IPS-15b (cell line): ENCODE measurements at regions not wholly inside any gene's neighbourhood (a gene's known extent, or its start where the extent isn't known, plus 50 kb on each side); places are given as distances from the start of the nearest gene placed in this dataset.

ENCODE experiments used
- H3K27me3 ChIP-seq: one replicate; pipeline ENCODE4 v1.6.1; 2013; ENCODE audit warnings: low read length; ENCODE audit not compliant: control insufficient read depth, insufficient read depth
- H3K36me3 ChIP-seq: one replicate; pipeline ENCODE4 v1.6.1; 2013; ENCODE audit warnings: low read length; ENCODE audit not compliant: control insufficient read depth, insufficient read depth
- H3K4me1 ChIP-seq: one replicate; pipeline ENCODE4 v1.6.1; 2013; ENCODE audit warnings: mild to moderate bottlenecking, low read length; ENCODE audit not compliant: control insufficient read depth, insufficient read depth
- H3K4me3 ChIP-seq: one replicate; pipeline ENCODE4 v1.5.1; 2013; ENCODE audit warnings: low read depth, low read length
- H3K9ac ChIP-seq: one replicate; pipeline ENCODE4 v1.6.1; 2013; ENCODE audit warnings: low read depth, mild to moderate bottlenecking, low read length
- H3K9me3 ChIP-seq: one replicate; pipeline ENCODE4 v1.6.1; 2013; ENCODE audit warnings: mild to moderate bottlenecking, low read length; ENCODE audit not compliant: control insufficient read depth, insufficient read depth

- Histone ChIP-seq H3K4me3 (no peak overlapping the region), H3K36me3 (no peaks in the 10 kb centered on the region), H3K4me1 (no peaks in the 10 kb centered on the region), H3K27me3 (no peaks in the 10 kb centered on the region), H3K9me3 (peaks cover 6% of the 10 kb centered on the region), H3K9ac (no peak overlapping the region)
These were observed 175.8 kb upstream of the LYZL1 start for GRCh38 chr10:29112827-29113615.

GRCh38 chr10:29113616-29113945 is 175.3 kb upstream of the LYZL1 start:
- H3K27me3 ChIP-seq, result no peaks in the 10 kb centered on the region
- no peak overlapping the region for H3K9ac ChIP-seq
- no peak overlapping the region for H3K4me3 ChIP-seq
- H3K9me3 ChIP-seq, result peaks cover 6% of the 10 kb centered on the region
- H3K36me3 ChIP-seq, result no peaks in the 10 kb centered on the region
- no peaks in the 10 kb centered on the region for H3K4me1 ChIP-seq

DNA sequence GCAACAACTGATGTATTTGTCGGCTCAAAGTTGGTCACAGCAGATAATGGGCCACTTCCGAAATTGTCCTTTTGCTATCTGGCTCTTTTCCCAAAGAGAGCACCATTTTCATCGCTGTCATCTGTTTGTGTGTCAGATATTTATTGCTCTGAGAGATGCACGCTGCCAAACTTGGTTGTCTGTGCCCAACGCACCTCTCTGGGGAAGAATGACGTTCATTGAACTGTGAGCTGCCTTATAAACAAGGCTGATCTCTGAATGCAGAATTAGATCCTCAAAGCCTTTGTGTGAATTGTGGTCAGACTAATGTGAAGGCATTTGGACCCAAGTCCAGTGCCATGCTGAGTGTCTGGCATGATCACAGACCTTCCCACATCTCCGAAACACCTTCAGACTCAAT is 174.7 kb upstream of the LYZL1 start:
- no peaks in the 10 kb centered on the region for H3K4me1 ChIP-seq
- no peaks in the 10 kb centered on the region for H3K27me3 ChIP-seq
- no peak overlapping the region for H3K9ac ChIP-seq
- no peaks in the 10 kb centered on the region for H3K36me3 ChIP-seq
- peaks cover 6% of the 10 kb centered on the region for H3K9me3 ChIP-seq
- H3K4me3 ChIP-seq, result no peak overlapping the region

DNA sequence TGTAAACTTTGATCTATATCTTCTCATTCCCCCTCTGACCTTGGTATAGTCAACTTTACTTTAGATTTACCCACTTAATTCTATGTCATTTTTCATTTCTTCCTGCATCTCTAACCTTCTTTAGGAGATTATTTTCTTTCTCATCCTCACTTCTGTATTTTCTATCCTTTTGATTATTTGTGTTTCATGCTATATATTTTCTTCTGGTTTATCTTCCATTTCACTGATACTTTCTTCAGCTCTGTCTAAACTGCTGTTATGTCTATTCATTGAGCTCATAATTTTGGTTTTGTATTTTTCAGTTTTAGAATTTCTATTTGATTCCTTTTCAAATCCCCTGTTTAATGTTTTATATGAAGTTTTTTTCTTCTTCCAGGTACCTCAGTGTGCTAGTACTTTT is 171.1 kb upstream of the LYZL1 start:
- peaks cover 6% of the 10 kb centered on the region for H3K9me3 ChIP-seq
- no peaks in the 10 kb centered on the region for H3K36me3 ChIP-seq
- no peak overlapping the region for H3K4me3 ChIP-seq
- no peak overlapping the region for H3K9ac ChIP-seq
- no peaks in the 10 kb centered on the region for H3K27me3 ChIP-seq
- H3K4me1 ChIP-seq, result no peaks in the 10 kb centered on the region

DNA sequence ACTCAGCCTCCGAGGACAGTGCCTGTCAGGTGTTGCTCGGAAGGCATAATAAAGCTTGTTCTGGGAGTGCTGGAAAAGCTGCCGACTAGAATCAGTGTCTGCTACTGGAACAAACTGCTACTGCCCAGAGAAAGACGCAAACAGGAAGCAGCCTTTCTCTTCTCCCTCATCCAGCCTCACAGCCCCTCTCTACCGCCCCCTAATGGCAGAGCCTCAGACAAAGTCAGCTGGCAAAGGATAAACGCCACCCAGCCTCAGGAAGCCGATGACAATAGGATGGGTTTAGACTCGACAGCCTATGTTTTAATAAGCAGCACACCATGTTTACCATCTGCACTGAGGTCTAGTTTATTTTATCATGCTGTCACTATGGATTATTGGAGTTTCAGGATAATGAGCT is 169.5 kb upstream of the LYZL1 start:
- no peaks in the 10 kb centered on the region for H3K27me3 ChIP-seq
- no peaks in the 10 kb centered on the region for H3K36me3 ChIP-seq
- H3K9ac ChIP-seq, result no peak overlapping the region
- peaks cover 6% of the 10 kb centered on the region for H3K9me3 ChIP-seq
- H3K4me1 ChIP-seq, result no peaks in the 10 kb centered on the region
- H3K4me3 ChIP-seq, result no peak overlapping the region

GRCh38 chr10:29120216-29120615 is 168.7 kb upstream of the LYZL1 start:
- Histone ChIP-seq H3K36me3 (no peaks in the 10 kb centered on the region), H3K4me3 (no peak overlapping the region), H3K9ac (no peak overlapping the region), H3K27me3 (no peaks in the 10 kb centered on the region), H3K9me3 (peaks cover 6% of the 10 kb centered on the region), H3K4me1 (no peaks in the 10 kb centered on the region)

DNA sequence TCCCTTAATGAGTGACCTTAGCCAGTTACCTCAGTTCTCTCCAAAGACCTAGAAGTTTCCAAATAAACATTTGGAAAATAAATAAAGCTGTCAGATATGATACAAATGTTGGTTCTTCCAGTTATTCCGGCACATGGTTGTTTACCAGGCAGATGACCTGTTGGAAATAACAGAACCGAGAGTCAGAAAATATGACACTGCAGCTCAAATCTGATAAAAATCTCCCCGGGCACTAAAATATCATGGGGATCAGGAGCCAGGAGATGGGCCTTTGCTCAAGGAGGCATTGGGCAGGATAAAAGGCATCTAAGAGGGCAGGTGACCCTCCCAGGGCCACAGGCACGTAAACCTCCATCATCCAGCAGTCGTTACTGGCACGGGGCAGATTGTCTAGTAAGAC is 164.0 kb upstream of the LYZL1 start:
- Histone ChIP-seq H3K4me3 (no peak overlapping the region), H3K9me3 (no peaks in the 10 kb centered on the region), H3K9ac (no peak overlapping the region), H3K36me3 (no peaks in the 10 kb centered on the region), H3K27me3 (no peaks in the 10 kb centered on the region), H3K4me1 (peaks cover 3% of the 10 kb centered on the region)

GRCh38 chr10:29127037-29127700 is 161.7 kb upstream of the LYZL1 start:
- H3K9ac ChIP-seq, result no peak overlapping the region
- H3K36me3 ChIP-seq, result no peaks in the 10 kb centered on the region
- no peak overlapping the region for H3K4me3 ChIP-seq
- no peaks in the 10 kb centered on the region for H3K27me3 ChIP-seq
- no peaks in the 10 kb centered on the region for H3K9me3 ChIP-seq
- H3K4me1 ChIP-seq, result peaks cover 3% of the 10 kb centered on the region

DNA sequence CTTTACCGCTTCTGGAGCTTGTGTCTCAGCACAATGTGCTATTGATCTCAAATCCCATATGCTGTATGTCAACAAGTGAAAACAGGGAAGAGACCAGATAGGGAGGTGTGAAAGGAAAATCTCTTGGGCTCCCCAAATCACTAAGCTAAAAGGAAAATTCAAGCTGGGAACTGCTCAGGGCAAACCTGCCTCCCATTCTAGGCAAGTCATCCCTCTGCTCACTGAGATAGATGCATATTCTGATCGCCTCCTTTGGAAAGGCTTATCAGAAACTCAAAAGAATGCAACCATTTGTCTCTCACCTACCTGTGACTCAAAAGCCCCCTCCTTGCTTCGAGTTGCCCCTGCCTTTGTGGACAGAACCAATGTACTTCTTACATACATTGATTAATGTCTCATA is 161.1 kb upstream of the LYZL1 start:
- no peaks in the 10 kb centered on the region for H3K27me3 ChIP-seq
- peaks cover 3% of the 10 kb centered on the region for H3K4me1 ChIP-seq
- H3K4me3 ChIP-seq, result no peak overlapping the region
- no peaks in the 10 kb centered on the region for H3K9me3 ChIP-seq
- no peak overlapping the region for H3K9ac ChIP-seq
- H3K36me3 ChIP-seq, result no peaks in the 10 kb centered on the region

- Histone ChIP-seq H3K9ac (no peak overlapping the region), H3K36me3 (no peaks in the 10 kb centered on the region), H3K27me3 (no peaks in the 10 kb centered on the region), H3K4me3 (no peak overlapping the region), H3K4me1 (peaks cover 3% of the 10 kb centered on the region), H3K9me3 (no peaks in the 10 kb centered on the region)
These were observed 158.6 kb upstream of the LYZL1 start for GRCh38 chr10:29130190-29130673.

DNA sequence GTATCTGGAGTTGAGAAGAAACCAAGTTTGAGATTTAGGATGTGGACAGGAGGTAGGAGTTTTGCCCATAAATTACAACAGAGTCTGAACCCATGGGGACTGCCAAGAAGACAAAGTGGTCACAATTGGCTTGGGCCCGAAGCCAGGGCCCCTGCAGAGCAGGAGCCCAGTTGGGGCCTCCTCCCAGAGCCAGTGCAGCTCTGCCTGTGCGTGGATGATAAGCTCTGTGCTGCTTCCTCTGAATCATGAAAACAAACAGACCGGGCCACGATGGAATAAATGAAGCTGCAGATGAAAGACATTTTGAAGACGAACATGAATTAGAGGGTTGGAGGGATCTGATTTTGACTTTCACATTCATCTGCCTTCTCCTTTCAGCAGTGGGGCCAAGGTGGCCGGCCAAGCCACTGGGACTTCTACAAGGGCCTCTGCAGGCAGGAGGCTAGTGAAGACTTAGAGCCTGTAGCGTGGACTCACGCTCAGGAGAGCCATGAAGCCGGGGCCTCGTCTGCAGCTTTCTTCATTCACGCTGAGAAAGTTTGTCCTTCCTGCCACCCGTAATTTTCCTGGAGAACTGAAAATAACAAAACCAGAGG is 156.8 kb upstream of the LYZL1 start:
- no peaks in the 10 kb centered on the region for H3K27me3 ChIP-seq

More for the DNA sequence above, 156.8 kb upstream of the LYZL1 start:
- Histone ChIP-seq H3K9ac (no peak overlapping the region), H3K9me3 (no peaks in the 10 kb centered on the region), H3K4me3 (no peak overlapping the region), H3K36me3 (no peaks in the 10 kb centered on the region), H3K4me1 (peaks cover 3% of the 10 kb centered on the region)
